ENCODE measurements at regions not wholly inside any gene's neighbourhood (a gene's known extent, or its start where the extent isn't known, plus 50 kb on each side); places are given as distances from the start of the nearest gene placed in this dataset.

- Mint-ChIP-seq H3K9me3 (peaks cover 5 to 18% (median 13%) of the 10 kb centered on the region in 7 donors), H3K36me3 (no peaks in the 10 kb centered on the region), H3K27ac (no peak overlapping the region), H3K4me3 (no peak overlapping the region), H3K27me3 (ENCODE audit: low read depth in 3 of 3) (no peaks in the 10 kb centered on the region), H3K4me1 (no peaks in the 10 kb centered on the region)
- Histone ChIP-seq H3K79me2 (ENCODE audit: insufficient read depth, low read length) (no peaks in the 10 kb centered on the region), H3K36me3 (replicated peaks in 1 of 2; ENCODE audit: control insufficient read depth in 1 of 2, insufficient read depth in 2 of 2, low read length in 2 of 2) (no peaks in the 10 kb centered on the region), H3K4me3 (replicated peaks in 1 of 3; ENCODE audit: low read depth in 2 of 3, low read length in 3 of 3) (no peak overlapping the region), H4K20me1 (ENCODE audit: insufficient read depth, low read length) (no peaks in the 10 kb centered on the region), H3K27ac (ENCODE audit: low read depth in 1 of 2, low read length in 2 of 2) (no peak overlapping the region), H3K4me2 (replicated peaks; ENCODE audit: extremely low read depth, low read length, poor library complexity, severe bottlenecking) (no peak overlapping the region), H2AFZ (ENCODE audit: insufficient read depth, low read depth, low read length, poor library complexity, severe bottlenecking) (no peak overlapping the region), H3K9me3 (replicated peaks in 1 of 2; ENCODE audit: control insufficient read depth in 1 of 2, insufficient read depth in 1 of 2, low read length in 2 of 2) (peaks cover 19 to 26% of the 10 kb centered on the region in 2 donors), H3K27me3 (ENCODE audit: control insufficient read depth in 2 of 2, insufficient read depth in 2 of 2, low read length in 2 of 2) (no peaks in the 10 kb centered on the region), H3K9ac (ENCODE audit: insufficient read depth, low read length, poor library complexity, severe bottlenecking) (no peak overlapping the region), H3K4me1 (ENCODE audit: control insufficient read depth in 1 of 2, insufficient read depth in 2 of 2, low read length in 2 of 2) (no peaks in the 10 kb centered on the region)
- WGBS (ENCODE audit: insufficient coverage): 95% methylated on average over 2 of the region's 3 CpGs
- DNase-seq: no peak
- intact Hi-C loops (cut with micrococcal nuclease): no loop called here
- TF ChIP-seq CTCF (IDR thresholded peaks at IDR 0.05): no peak
Observed at GRCh38 chr9:103210607-103211006, 215.5 kb downstream of the CYLC2 start.

GRCh38 chr9:103215197-103215596 lies 220.1 kb downstream of the CYLC2 start:
- Mint-ChIP-seq H3K27me3 (ENCODE audit: low read depth in 3 of 3) (no peaks in the 10 kb centered on the region), H3K9me3 (peaks cover 2 to 14% (median 8%) of the 10 kb centered on the region in 7 donors), H3K27ac (no peak overlapping the region), H3K36me3 (no peaks in the 10 kb centered on the region), H3K4me1 (no peaks in the 10 kb centered on the region), H3K4me3 (no peak overlapping the region)
- no peaks in the 10 kb centered on the region for H3K36me3 ChIP-seq (replicated peaks in 1 of 2; ENCODE audit: control insufficient read depth in 1 of 2, insufficient read depth in 2 of 2, low read length in 2 of 2)
- no peaks in the 10 kb centered on the region for H3K27me3 ChIP-seq (ENCODE audit: control insufficient read depth in 2 of 2, insufficient read depth in 2 of 2, low read length in 2 of 2)
- no peak overlapping the region for H3K4me3 ChIP-seq (replicated peaks in 1 of 3; ENCODE audit: low read depth in 2 of 3, low read length in 3 of 3)
- H3K79me2 ChIP-seq (ENCODE audit: insufficient read depth, low read length): no peaks in the 10 kb centered on the region
- WGBS (ENCODE audit: insufficient coverage): no CpG with 5 or more reads among the region's 1 CpG
- TF ChIP-seq CTCF (IDR thresholded peaks at IDR 0.05): no peak
- peaks cover 11 to 12% of the 10 kb centered on the region in 2 donors for H3K9me3 ChIP-seq (replicated peaks in 1 of 2; ENCODE audit: control insufficient read depth in 1 of 2, insufficient read depth in 1 of 2, low read length in 2 of 2)
- intact Hi-C loops (cut with micrococcal nuclease): no loop called here
- H2AFZ ChIP-seq (ENCODE audit: insufficient read depth, low read depth, low read length, poor library complexity, severe bottlenecking): no peak overlapping the region
- no peaks in the 10 kb centered on the region for H3K4me1 ChIP-seq (ENCODE audit: control insufficient read depth in 1 of 2, insufficient read depth in 2 of 2, low read length in 2 of 2)
- no peak overlapping the region for H3K4me2 ChIP-seq (replicated peaks; ENCODE audit: extremely low read depth, low read length, poor library complexity, severe bottlenecking)
- H3K9ac ChIP-seq (ENCODE audit: insufficient read depth, low read length, poor library complexity, severe bottlenecking): no peak overlapping the region
- no peak for DNase-seq
- H3K27ac ChIP-seq (ENCODE audit: low read depth in 1 of 2, low read length in 2 of 2): no peak overlapping the region
- H4K20me1 ChIP-seq (ENCODE audit: insufficient read depth, low read length): no peaks in the 10 kb centered on the region
